Activated CD4-positive, alpha-beta T cell treated with anti-CD3 and anti-CD28 coated beads, Interleukin-2, amount 10 ng/mL, durations not matched to agents 7 days and 5 days (primary cell): ENCODE measurements at regions not wholly inside any gene's neighbourhood (a gene's known extent, or its start where the extent isn't known, plus 50 kb on each side); places are given as distances from the start of the nearest gene placed in this dataset.
"Not testable (repeated sequence)": the region's sequence is repeated elsewhere in the genome, so short reads cannot be mapped to it uniquely, and the experiment has no call there.

Source experiments
- CTCF ChIA-PET: fragments of 350-600 bp; sonication (Branson Sonifier 250); formaldehyde crosslinking; loops from one replicate; lab custom pipeline; 2021; ENCODE audit warnings: antibody characterized with exemption; lab: Charles Lee
- POLR2A ChIA-PET: fragments of 350-600 bp; sonication (Branson Sonifier 250); formaldehyde crosslinking; loops from one replicate; lab custom pipeline; 2021; ENCODE audit warnings: antibody characterized with exemption; lab: Charles Lee
- DNase-seq: peaks from one replicate; pipeline ENCODE4 v3.0.0-alpha.2; 2020
- H3K27ac Mint-ChIP-seq: one replicate; pipeline ENCODE4 v1.8.0; 2021; ENCODE audit warnings: mild to moderate bottlenecking, moderate library complexity, mixed read lengths
- H3K27me3 Mint-ChIP-seq: one replicate; pipeline ENCODE4 v1.8.0; 2021; ENCODE audit warnings: mixed read lengths
- H3K36me3 Mint-ChIP-seq: one replicate; pipeline ENCODE4 v1.8.0; 2021; ENCODE audit warnings: low read depth, mixed read lengths
- H3K4me1 Mint-ChIP-seq: one replicate; pipeline ENCODE4 v1.8.0; 2021; ENCODE audit warnings: mixed read lengths
- H3K4me3 Mint-ChIP-seq: one replicate; pipeline ENCODE4 v1.8.0; 2021; ENCODE audit warnings: mild to moderate bottlenecking, moderate library complexity, mixed read lengths
- H3K9me3 Mint-ChIP-seq: one replicate; pipeline ENCODE4 v1.8.0; 2021; ENCODE audit warnings: mixed read lengths

GRCh38 chr2:220795705-220796104 lies 776.4 kb downstream of the EPHA4 start:
- POLR2A ChIA-PET = no interaction called here
- H3K4me1 Mint-ChIP-seq = no peaks in the 10 kb centered on the region

GRCh38 chr2:220811115-220811514 lies 761.0 kb downstream of the EPHA4 start:
- POLR2A ChIA-PET = no interaction called here
- no peaks in the 10 kb centered on the region for H3K27me3 Mint-ChIP-seq
- H3K4me1 Mint-ChIP-seq = no peaks in the 10 kb centered on the region
- H3K4me3 Mint-ChIP-seq = no peak overlapping the region
- CTCF ChIA-PET = no interaction called here
- no peak for DNase-seq
- H3K27ac Mint-ChIP-seq = no peak overlapping the region
- peaks cover 4% of the 10 kb centered on the region for H3K9me3 Mint-ChIP-seq
- no peaks in the 10 kb centered on the region for H3K36me3 Mint-ChIP-seq

More at GRCh38 chr2:220795705-220796104, 776.4 kb downstream of the EPHA4 start:
- H3K36me3 Mint-ChIP-seq = no peaks in the 10 kb centered on the region
- DNase-seq = no peak
- no peaks in the 10 kb centered on the region for H3K9me3 Mint-ChIP-seq
- H3K27ac Mint-ChIP-seq = no peak overlapping the region
- no peaks in the 10 kb centered on the region for H3K27me3 Mint-ChIP-seq
- no peak overlapping the region for H3K4me3 Mint-ChIP-seq
- CTCF ChIA-PET = no interaction called here

GRCh38 chr2:220811952-220812570 lies 760.0 kb downstream of the EPHA4 start:
- Mint-ChIP-seq H3K4me1 (no peaks in the 10 kb centered on the region), H3K9me3 (peaks cover 4% of the 10 kb centered on the region), H3K4me3 (no peak overlapping the region), H3K27me3 (no peaks in the 10 kb centered on the region), H3K27ac (no peak overlapping the region), H3K36me3 (no peaks in the 10 kb centered on the region)
- DNase-seq = no peak
- POLR2A ChIA-PET = no interaction called here
- CTCF ChIA-PET = no interaction called here

- ChIA-PET CTCF (no interaction called here), POLR2A (no interaction called here)
Measured at GRCh38 chr2:220814441-220814840, 757.7 kb downstream of the EPHA4 start.

GRCh38 chr2:220815698-220816097 lies 756.4 kb downstream of the EPHA4 start:
- no peaks in the 10 kb centered on the region for H3K4me1 Mint-ChIP-seq
- CTCF ChIA-PET = no interaction called here
- H3K36me3 Mint-ChIP-seq = no peaks in the 10 kb centered on the region

More at GRCh38 chr2:220814441-220814840, 757.7 kb downstream of the EPHA4 start:
- no peak overlapping the region for H3K4me3 Mint-ChIP-seq
- no peaks in the 10 kb centered on the region for H3K27me3 Mint-ChIP-seq
- no peak for DNase-seq
- no peak overlapping the region for H3K27ac Mint-ChIP-seq
- H3K9me3 Mint-ChIP-seq = peaks cover 4% of the 10 kb centered on the region
- no peaks in the 10 kb centered on the region for H3K4me1 Mint-ChIP-seq
- H3K36me3 Mint-ChIP-seq = no peaks in the 10 kb centered on the region

GRCh38 chr2:220821683-220822082 lies 750.4 kb downstream of the EPHA4 start:
- H3K4me3 Mint-ChIP-seq = no peak overlapping the region
- POLR2A ChIA-PET = no interaction called here

More at GRCh38 chr2:220815698-220816097, 756.4 kb downstream of the EPHA4 start:
- H3K27ac Mint-ChIP-seq = no peak overlapping the region
- DNase-seq = no peak
- H3K9me3 Mint-ChIP-seq = peaks cover 4% of the 10 kb centered on the region
- POLR2A ChIA-PET = no interaction called here
- H3K4me3 Mint-ChIP-seq = no peak overlapping the region
- no peaks in the 10 kb centered on the region for H3K27me3 Mint-ChIP-seq

GRCh38 chr2:220823590-220823989 lies 748.5 kb downstream of the EPHA4 start:
- H3K4me3 Mint-ChIP-seq, POLR2A ChIA-PET, H3K36me3 Mint-ChIP-seq, CTCF ChIA-PET, H3K9me3 Mint-ChIP-seq, H3K27me3 Mint-ChIP-seq, DNase-seq, H3K4me1 Mint-ChIP-seq, H3K27ac Mint-ChIP-seq: not testable (repeated sequence)

More at GRCh38 chr2:220821683-220822082, 750.4 kb downstream of the EPHA4 start:
- Mint-ChIP-seq H3K27me3 (no peaks in the 10 kb centered on the region), H3K9me3 (no peaks in the 10 kb centered on the region), H3K36me3 (no peaks in the 10 kb centered on the region), H3K27ac (no peak overlapping the region), H3K4me1 (no peaks in the 10 kb centered on the region)
- CTCF ChIA-PET = no interaction called here
- DNase-seq = no peak

- Mint-ChIP-seq H3K4me1 (no peaks in the 10 kb centered on the region), H3K9me3 (no peaks in the 10 kb centered on the region), H3K4me3 (no peak overlapping the region), H3K27me3 (no peaks in the 10 kb centered on the region), H3K27ac (no peak overlapping the region), H3K36me3 (no peaks in the 10 kb centered on the region)
- ChIA-PET POLR2A (no interaction called here), CTCF (no interaction called here)
- no peak for DNase-seq
Measured at GRCh38 chr2:220833446-220833845, 738.7 kb downstream of the EPHA4 start.

- Mint-ChIP-seq H3K4me1 (no peaks in the 10 kb centered on the region), H3K27ac (no peak overlapping the region), H3K27me3 (no peaks in the 10 kb centered on the region), H3K9me3 (no peaks in the 10 kb centered on the region), H3K36me3 (no peaks in the 10 kb centered on the region), H3K4me3 (no peak overlapping the region)
- ChIA-PET CTCF (no interaction called here), POLR2A (no interaction called here)
- no peak for DNase-seq
Measured at GRCh38 chr2:220835583-220835982, 736.5 kb downstream of the EPHA4 start.

- Mint-ChIP-seq H3K36me3 (no peaks in the 10 kb centered on the region), H3K27me3 (no peaks in the 10 kb centered on the region), H3K4me1 (no peaks in the 10 kb centered on the region), H3K27ac (no peak overlapping the region), H3K9me3 (no peaks in the 10 kb centered on the region), H3K4me3 (no peak overlapping the region)
- ChIA-PET CTCF (no interaction called here), POLR2A (no interaction called here)
- DNase-seq = no peak
Measured at GRCh38 chr2:220837226-220837625, 734.9 kb downstream of the EPHA4 start.

- H3K27me3 Mint-ChIP-seq = no peaks in the 10 kb centered on the region
- H3K36me3 Mint-ChIP-seq = no peaks in the 10 kb centered on the region
- H3K27ac Mint-ChIP-seq = no peak overlapping the region
- no peak overlapping the region for H3K4me3 Mint-ChIP-seq
- ChIA-PET POLR2A (no interaction called here), CTCF (no interaction called here)
- no peaks in the 10 kb centered on the region for H3K4me1 Mint-ChIP-seq
- DNase-seq = no peak
- H3K9me3 Mint-ChIP-seq = no peaks in the 10 kb centered on the region
Measured at GRCh38 chr2:220842901-220843665, 729.0 kb downstream of the EPHA4 start.

GRCh38 chr2:220845766-220846273 lies 726.3 kb downstream of the EPHA4 start:
- Mint-ChIP-seq H3K4me3 (no peak overlapping the region), H3K9me3 (no peaks in the 10 kb centered on the region), H3K27ac (no peak overlapping the region), H3K36me3 (no peaks in the 10 kb centered on the region), H3K27me3 (no peaks in the 10 kb centered on the region), H3K4me1 (no peaks in the 10 kb centered on the region)
- DNase-seq = no peak
- CTCF ChIA-PET = no interaction called here
- POLR2A ChIA-PET = no interaction called here

GRCh38 chr2:220847006-220847405 lies 725.1 kb downstream of the EPHA4 start:
- DNase-seq = no peak
- CTCF ChIA-PET = no interaction called here
- Mint-ChIP-seq H3K4me1 (no peaks in the 10 kb centered on the region), H3K9me3 (no peaks in the 10 kb centered on the region), H3K4me3 (no peak overlapping the region), H3K36me3 (no peaks in the 10 kb centered on the region), H3K27me3 (no peaks in the 10 kb centered on the region), H3K27ac (no peak overlapping the region)
- POLR2A ChIA-PET = no interaction called here
